ENCODE measurements at regions not wholly inside any gene's neighbourhood (a gene's known extent, or its start where the extent isn't known, plus 50 kb on each side); places are given as distances from the start of the nearest gene placed in this dataset.

DNA sequence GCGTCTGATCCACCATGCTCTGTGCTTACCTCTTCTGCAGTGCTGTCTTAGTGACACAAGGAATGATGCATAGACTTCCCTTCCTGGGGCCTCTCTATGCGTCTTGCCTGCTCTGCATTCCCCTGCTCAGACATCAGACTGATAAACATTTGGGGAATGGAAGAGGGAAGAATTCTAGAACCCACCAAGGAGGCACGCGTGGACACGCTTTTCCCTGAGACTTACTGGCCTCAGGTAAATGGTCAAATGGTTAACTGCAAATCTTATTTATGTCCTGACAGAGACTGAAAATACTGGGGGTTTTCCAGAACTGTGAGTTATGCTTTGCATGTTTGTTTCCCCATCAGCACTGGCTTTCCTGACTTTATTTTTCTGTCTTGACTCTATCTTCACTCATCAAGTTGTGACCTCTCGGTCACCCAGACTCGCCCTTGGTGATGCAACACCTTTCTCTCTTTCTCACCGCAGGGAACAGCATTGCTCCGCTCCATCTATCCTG, 285.9 kb upstream of the FZD8 start:
- Histone ChIP-seq H3K36me3 (ENCODE audit: control insufficient read depth in 2 of 2, extremely low read depth in 1 of 2, insufficient read depth in 2 of 2, low read length in 2 of 2) (no peaks in the 10 kb centered on the region), H3K4me1 (ENCODE audit: control insufficient read depth, extremely low read depth, insufficient read depth, low read length) (no peaks in the 10 kb centered on the region), H3K79me2 (ENCODE audit: control insufficient read depth, insufficient read depth, low read length) (no peaks in the 10 kb centered on the region), H4K20me1 (replicated peaks; ENCODE audit: control insufficient read depth, extremely low read depth, insufficient read depth, low read length) (no peaks in the 10 kb centered on the region), H3K27ac (ENCODE audit: insufficient read depth, low read depth, low read length) (no peak overlapping the region), H3K9me1 (replicated peaks; ENCODE audit: control insufficient read depth, extremely low read depth, insufficient read depth, low read length) (no peaks in the 10 kb centered on the region), H2AFZ (ENCODE audit: low read depth, low read length) (no peak overlapping the region), H3K4me2 (ENCODE audit: insufficient read depth, low read length) (no peak overlapping the region), H3K4me3 (replicated peaks in 1 of 3; ENCODE audit: insufficient read depth in 1 of 3, low read depth in 1 of 3, low read length in 3 of 3) (no peak overlapping the region), H3K9ac (replicated peaks; ENCODE audit: extremely low read depth, insufficient read depth, low read length) (no peak overlapping the region), H3K9me3 (replicated peaks; ENCODE audit: control insufficient read depth, insufficient read depth, low read length) (no peaks in the 10 kb centered on the region), H3K27me3 (ENCODE audit: control insufficient read depth in 2 of 2, insufficient read depth in 2 of 2, low read length in 2 of 2) (peaks cover 3 to 6% of the 10 kb centered on the region in 2 experiments)
- CTCF ChIA-PET, result no interaction called here
- POLR2A ChIA-PET, result no interaction called here
- no TSS peak for BruUV-seq (replicated peaks)
- no peak for FAIRE-seq
- dilution Hi-C loops (cut with MboI; ENCODE audit: extremely low pct_ligation_motif_present, low sequenced_read_pairs) (no loop called here), intact Hi-C loops (cut with micrococcal nuclease) (no loop called here)
- DNase-seq (ENCODE audit: low read depth, low spot score), result no peak
- no peak for TF ChIP-seq POLR2AphosphoS5 (IDR thresholded peaks at IDR 0.05; ENCODE audit: insufficient read depth, low read depth, low read length)
- no peak for TF ChIP-seq GATA2 (IDR thresholded peaks at IDR 0.05; ENCODE audit: insufficient read depth, insufficient read length, low read depth, low read length)
- no peak for TF ChIP-seq EZH2 (IDR thresholded peaks at IDR 0.05; ENCODE audit: borderline replicate concordance, low read depth, low read length, severe bottlenecking)
- TF ChIP-seq POLR2A (IDR thresholded peaks at IDR 0.05; ENCODE audit: low read depth, low read length), result no peak
- no peak for TF ChIP-seq MYC (IDR thresholded peaks at IDR 0.05; ENCODE audit: low read depth, low read length)
- TF ChIP-seq, protein P1, sequence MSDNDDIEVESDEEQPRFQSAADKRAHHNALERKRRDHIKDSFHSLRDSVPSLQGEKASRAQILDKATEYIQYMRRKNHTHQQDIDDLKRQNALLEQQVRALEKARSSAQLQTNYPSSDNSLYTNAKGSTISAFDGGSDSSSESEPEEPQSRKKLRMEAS (IDR thresholded peaks at IDR 0.05; ENCODE audit: insufficient read depth, insufficient read length), result no peak
- no peak for TF ChIP-seq JUN (IDR thresholded peaks at IDR 0.05; ENCODE audit: borderline replicate concordance, insufficient read depth, insufficient read length, low read depth)
- TF ChIP-seq, protein P2, sequence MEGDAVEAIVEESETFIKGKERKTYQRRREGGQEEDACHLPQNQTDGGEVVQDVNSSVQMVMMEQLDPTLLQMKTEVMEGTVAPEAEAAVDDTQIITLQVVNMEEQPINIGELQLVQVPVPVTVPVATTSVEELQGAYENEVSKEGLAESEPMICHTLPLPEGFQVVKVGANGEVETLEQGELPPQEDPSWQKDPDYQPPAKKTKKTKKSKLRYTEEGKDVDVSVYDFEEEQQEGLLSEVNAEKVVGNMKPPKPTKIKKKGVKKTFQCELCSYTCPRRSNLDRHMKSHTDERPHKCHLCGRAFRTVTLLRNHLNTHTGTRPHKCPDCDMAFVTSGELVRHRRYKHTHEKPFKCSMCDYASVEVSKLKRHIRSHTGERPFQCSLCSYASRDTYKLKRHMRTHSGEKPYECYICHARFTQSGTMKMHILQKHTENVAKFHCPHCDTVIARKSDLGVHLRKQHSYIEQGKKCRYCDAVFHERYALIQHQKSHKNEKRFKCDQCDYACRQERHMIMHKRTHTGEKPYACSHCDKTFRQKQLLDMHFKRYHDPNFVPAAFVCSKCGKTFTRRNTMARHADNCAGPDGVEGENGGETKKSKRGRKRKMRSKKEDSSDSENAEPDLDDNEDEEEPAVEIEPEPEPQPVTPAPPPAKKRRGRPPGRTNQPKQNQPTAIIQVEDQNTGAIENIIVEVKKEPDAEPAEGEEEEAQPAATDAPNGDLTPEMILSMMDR (IDR thresholded peaks at IDR 0.05; ENCODE audit: extremely low read depth in 1 of 2, insufficient read depth in 1 of 2, low read depth in 1 of 2, low read length in 2 of 2), result no peak
- TF ChIP-seq FOS (IDR thresholded peaks at IDR 0.05; ENCODE audit: borderline replicate concordance, insufficient read depth, low read length), result no peak

Measured in endothelial cell of umbilical vein (primary cell).